PC-9 (cell line): ENCODE measurements at regions not wholly inside any gene's neighbourhood (a gene's known extent, or its start where the extent isn't known, plus 50 kb on each side); places are given as distances from the start of the nearest gene placed in this dataset.

Source experiments
- BruUV-seq: library from RNA; stranded (reverse); fragments of 400-500 nt; replicated peaks from 2 replicates; lab custom pipeline; 2021; lab: Mats Ljungman, UMichigan
- CTCF ChIA-PET: fragments of 300-600 bp; sonication (Branson Sonifier 250); formaldehyde crosslinking; loops from one replicate; lab custom pipeline; 2022; ENCODE audit warnings: antibody characterized with exemption; lab: Charles Lee
- POLR2A ChIA-PET: fragments of 300-600 bp; sonication (Branson Sonifier 250); formaldehyde crosslinking; loops from one replicate; lab custom pipeline; 2022; ENCODE audit warnings: antibody characterized with exemption; ENCODE audit not compliant: unreplicated experiment; lab: Charles Lee
- DNase-seq, 2 experiments: peaks; one replicate each; pipeline versions ENCODE4 v3.0.0 to v3.0.0-alpha.2; 2015 to 2022; ENCODE audit warnings: mixed read lengths in 1 of 2
- H2AFZ ChIP-seq: fragments of 200-600 bp; sonication (generic); 2 replicates; pipeline ENCODE4 v1.8.1; 2017; ENCODE audit warnings: antibody characterized with exemption
- H3F3A ChIP-seq: fragments of 200-600 bp; sonication (generic); 2 replicates; pipeline ENCODE4 v1.8.1; 2017; ENCODE audit warnings: antibody characterized with exemption, mild to moderate bottlenecking, low read depth; ENCODE audit not compliant: insufficient read depth
- H3K27ac ChIP-seq: fragments of 200-600 bp; sonication (generic); 2 replicates; pipeline ENCODE4 v1.6.1; 2016; ENCODE audit warnings: mixed run types
- H3K27me3 ChIP-seq: fragments of 200-600 bp; sonication (generic); 2 replicates; pipeline ENCODE4 v1.6.1; 2016; ENCODE audit warnings: low read depth, mixed run types; ENCODE audit not compliant: insufficient read depth
- H3K36me3 ChIP-seq: fragments of 200-600 bp; sonication (generic); 2 replicates; pipeline ENCODE4 v1.6.1; 2016; ENCODE audit warnings: low read depth, mixed run types
- H3K4me1 ChIP-seq: fragments of 200-600 bp; sonication (generic); replicated peaks from 2 replicates; pipeline ENCODE4 v1.6.1; 2016; ENCODE audit warnings: mixed run types; ENCODE audit not compliant: insufficient read depth
- H3K4me2 ChIP-seq: fragments of 200-600 bp; sonication (generic); 2 replicates; pipeline ENCODE4 v1.6.1; 2017; ENCODE audit warnings: mixed run types
- H3K4me3 ChIP-seq: fragments of 200-600 bp; sonication (generic); 2 replicates; pipeline ENCODE4 v1.6.1; 2016; ENCODE audit warnings: mixed run types
- H3K79me2 ChIP-seq: fragments of 200-600 bp; sonication (generic); 2 replicates; pipeline ENCODE4 v1.6.1; 2017; ENCODE audit warnings: low read depth, mixed run types
- H3K9me2 ChIP-seq: fragments of 200-600 bp; sonication (generic); 2 replicates; pipeline ENCODE4 v1.8.1; 2017; ENCODE audit warnings: mild to moderate bottlenecking; ENCODE audit not compliant: insufficient read depth
- H3K9me3 ChIP-seq: fragments of 200-600 bp; sonication (generic); 2 replicates; pipeline ENCODE4 v1.8.1; 2016; ENCODE audit warnings: low read depth; ENCODE audit not compliant: insufficient read depth
- H4K20me1 ChIP-seq: fragments of 200-600 bp; sonication (generic); 2 replicates; pipeline ENCODE4 v1.8.1; 2017; ENCODE audit not compliant: insufficient read depth
- CTCF ChIP-seq: fragments of 200-600 bp; sonication (generic); conservative IDR thresholded peaks from 2 replicates; pipeline ENCODE4 v1.6.1; 2017; ENCODE audit warnings: mixed run types, antibody characterized with exemption, mild to moderate bottlenecking, moderate library complexity
- EZH2 ChIP-seq: fragments of 200-600 bp; sonication (generic); IDR thresholded peaks from 2 replicates; pipeline ENCODE4 v1.8.0; 2017; ENCODE audit warnings: antibody characterized with exemption, low read depth
- intact Hi-C: fragments of 100-400 bp; cut with micrococcal nuclease; formaldehyde crosslinking; loops from one replicate; pipeline ENCODE4 v1.10.0; 2022; ENCODE audit not compliant: unreplicated experiment

- CTCF ChIA-PET, result no interaction called here
These were observed 320.5 kb downstream of the ETS1 start for GRCh38 chr11:128266893-128267292.

GRCh38 chr11:128262463-128263345 is 324.7 kb downstream of the ETS1 start:
- ChIA-PET POLR2A (no interaction called here), CTCF (no interaction called here)
- H3K79me2 ChIP-seq, result no peaks in the 10 kb centered on the region
- intact Hi-C loops, result no loop called here
- H4K20me1 ChIP-seq, result no peaks in the 10 kb centered on the region
- no peaks in the 10 kb centered on the region for H3K27me3 ChIP-seq
- H3K4me3 ChIP-seq, result no peak overlapping the region
- H3K27ac ChIP-seq, result no peak overlapping the region
- no peak overlapping the region for H3K4me2 ChIP-seq
- H3K36me3 ChIP-seq, result no peaks in the 10 kb centered on the region
- no peaks in the 10 kb centered on the region for H3K9me3 ChIP-seq
- no peak for TF ChIP-seq EZH2
- no peak for TF ChIP-seq CTCF
- H3F3A ChIP-seq, result no peaks in the 10 kb centered on the region
- BruUV-seq, result no TSS peak
- H2AFZ ChIP-seq, result no peak overlapping the region
- H3K4me1 ChIP-seq, result no peaks in the 10 kb centered on the region
- no peaks in the 10 kb centered on the region for H3K9me2 ChIP-seq
- DNase-seq, result no peak

More at GRCh38 chr11:128266893-128267292, 320.5 kb downstream of the ETS1 start:
- no peak overlapping the region for H3K4me3 ChIP-seq
- no peak for DNase-seq
- H4K20me1 ChIP-seq, result no peaks in the 10 kb centered on the region
- POLR2A ChIA-PET, result no interaction called here
- no peaks in the 10 kb centered on the region for H3K36me3 ChIP-seq
- BruUV-seq, result no TSS peak
- no peak overlapping the region for H3K27ac ChIP-seq
- H3F3A ChIP-seq, result no peaks in the 10 kb centered on the region
- intact Hi-C loops, result no loop called here
- H3K9me2 ChIP-seq, result no peaks in the 10 kb centered on the region
- TF ChIP-seq EZH2 (no peak), CTCF (no peak)
- no peaks in the 10 kb centered on the region for H3K79me2 ChIP-seq
- H3K9me3 ChIP-seq, result no peaks in the 10 kb centered on the region
- H3K27me3 ChIP-seq, result no peaks in the 10 kb centered on the region
- no peak overlapping the region for H3K4me2 ChIP-seq
- H2AFZ ChIP-seq, result no peak overlapping the region
- no peaks in the 10 kb centered on the region for H3K4me1 ChIP-seq

- no peaks in the 10 kb centered on the region for H4K20me1 ChIP-seq
- H3K79me2 ChIP-seq, result no peaks in the 10 kb centered on the region
- H3K4me3 ChIP-seq, result no peak overlapping the region
- no peaks in the 10 kb centered on the region for H3F3A ChIP-seq
- H3K9me3 ChIP-seq, result no peaks in the 10 kb centered on the region
- H3K9me2 ChIP-seq, result no peaks in the 10 kb centered on the region
- CTCF ChIA-PET, result no interaction called here
- POLR2A ChIA-PET, result no interaction called here
- DNase-seq, result no peak
- H3K4me1 ChIP-seq, result no peaks in the 10 kb centered on the region
- H3K4me2 ChIP-seq, result no peak overlapping the region
- no peaks in the 10 kb centered on the region for H3K27me3 ChIP-seq
- BruUV-seq, result no TSS peak
- H3K36me3 ChIP-seq, result no peaks in the 10 kb centered on the region
- H2AFZ ChIP-seq, result no peak overlapping the region
- intact Hi-C loops, result no loop called here
- TF ChIP-seq EZH2 (no peak), CTCF (no peak)
- H3K27ac ChIP-seq, result no peak overlapping the region
These were observed 326.3 kb downstream of the ETS1 start for GRCh38 chr11:128261011-128261421.
